ENCODE measurements at regions not wholly inside any gene's neighbourhood (a gene's known extent, or its start where the extent isn't known, plus 50 kb on each side); places are given as distances from the start of the nearest gene placed in this dataset.

DNA sequence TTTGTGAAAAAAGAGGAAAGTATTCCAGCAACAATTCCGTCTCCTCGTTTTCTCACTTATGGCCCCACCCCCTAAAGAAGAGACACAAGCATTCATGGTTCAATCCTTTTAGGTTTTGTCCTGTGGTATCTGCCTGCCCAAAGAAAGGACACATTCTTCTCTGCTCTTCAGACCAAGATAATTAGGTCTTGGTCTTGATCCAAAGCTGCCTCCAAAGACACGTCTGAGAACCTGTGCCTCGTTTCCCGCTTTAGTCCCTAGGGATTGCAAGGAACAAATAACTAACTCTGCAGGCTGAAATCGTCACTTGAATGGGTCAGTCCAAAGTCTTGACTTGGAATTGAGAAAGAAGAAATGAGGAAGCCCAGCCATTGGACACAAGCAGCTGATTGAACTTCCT lies 202.7 kb upstream of the FAR2 start:
- Histone ChIP-seq H3K27me3 (ENCODE audit: insufficient read depth, poor library complexity, severe bottlenecking) (no peaks in the 10 kb centered on the region), H3K4me1 (ENCODE audit: insufficient read depth, poor library complexity, severe bottlenecking) (peaks cover 6% of the 10 kb centered on the region), H3K36me3 (ENCODE audit: low read depth) (no peaks in the 10 kb centered on the region), H3K27ac (ENCODE audit: poor library complexity, severe bottlenecking) (no peak overlapping the region), H3K9me3 (ENCODE audit: severe bottlenecking) (no peaks in the 10 kb centered on the region), H3K4me3 (ENCODE audit: severe bottlenecking) (no peak overlapping the region)
- ATAC-seq (ENCODE audit: low read depth) (no peak), DNase-seq (ENCODE audit: low spot score) (no peak)
- TF ChIP-seq CTCF (IDR thresholded peaks at IDR 0.05; ENCODE audit: poor library complexity, severe bottlenecking), result no peak

- no peak overlapping the region for H3K4me3 ChIP-seq (ENCODE audit: severe bottlenecking)
- ATAC-seq (ENCODE audit: low read depth) (no peak), DNase-seq (ENCODE audit: low spot score) (no peak)
- no peaks in the 10 kb centered on the region for H3K27me3 ChIP-seq (ENCODE audit: insufficient read depth, poor library complexity, severe bottlenecking)
- no peaks in the 10 kb centered on the region for H3K36me3 ChIP-seq (ENCODE audit: low read depth)
- no peaks in the 10 kb centered on the region for H3K4me1 ChIP-seq (ENCODE audit: insufficient read depth, poor library complexity, severe bottlenecking)
- H3K27ac ChIP-seq (ENCODE audit: poor library complexity, severe bottlenecking), result no peak overlapping the region
- no peak for TF ChIP-seq CTCF (IDR thresholded peaks at IDR 0.05; ENCODE audit: poor library complexity, severe bottlenecking)
- H3K9me3 ChIP-seq (ENCODE audit: severe bottlenecking), result no peaks in the 10 kb centered on the region
Measured at GRCh38 chr12:28948685-28949084, 200.4 kb upstream of the FAR2 start.

- Histone ChIP-seq H3K9me3 (ENCODE audit: severe bottlenecking) (no peaks in the 10 kb centered on the region), H3K27ac (ENCODE audit: poor library complexity, severe bottlenecking) (no peak overlapping the region), H3K4me3 (ENCODE audit: severe bottlenecking) (no peak overlapping the region), H3K27me3 (ENCODE audit: insufficient read depth, poor library complexity, severe bottlenecking) (no peaks in the 10 kb centered on the region), H3K4me1 (ENCODE audit: insufficient read depth, poor library complexity, severe bottlenecking) (no peaks in the 10 kb centered on the region), H3K36me3 (ENCODE audit: low read depth) (no peaks in the 10 kb centered on the region)
- DNase-seq (ENCODE audit: low spot score) (no peak), ATAC-seq (ENCODE audit: low read depth) (no peak)
- TF ChIP-seq CTCF (IDR thresholded peaks at IDR 0.05; ENCODE audit: poor library complexity, severe bottlenecking), result no peak
Measured at GRCh38 chr12:28949184-28949583, 199.9 kb upstream of the FAR2 start.

DNA sequence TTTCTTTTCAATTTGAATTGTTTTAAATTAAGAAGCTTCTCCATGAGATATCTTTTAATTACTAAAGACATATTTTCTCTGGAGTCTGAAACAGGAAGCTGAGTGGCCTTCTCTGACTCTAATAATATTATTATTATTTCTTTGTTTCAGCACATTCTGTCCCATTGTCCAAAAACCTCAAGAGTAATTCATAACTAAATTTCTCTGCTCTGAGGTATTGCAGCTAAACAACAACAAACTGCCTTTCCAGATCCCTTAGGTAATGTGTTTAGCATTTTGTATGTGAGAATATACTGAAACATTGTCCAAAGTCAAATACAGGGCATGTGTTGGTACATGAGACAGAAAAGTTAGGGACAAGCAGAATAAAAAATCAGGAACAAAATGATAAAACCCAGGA lies 199.0 kb upstream of the FAR2 start:
- no peaks in the 10 kb centered on the region for H3K36me3 ChIP-seq (ENCODE audit: low read depth)
- no peaks in the 10 kb centered on the region for H3K9me3 ChIP-seq (ENCODE audit: severe bottlenecking)
- no peak for TF ChIP-seq CTCF (IDR thresholded peaks at IDR 0.05; ENCODE audit: poor library complexity, severe bottlenecking)
- DNase-seq (ENCODE audit: low spot score) (no peak), ATAC-seq (ENCODE audit: low read depth) (no peak)
- no peaks in the 10 kb centered on the region for H3K4me1 ChIP-seq (ENCODE audit: insufficient read depth, poor library complexity, severe bottlenecking)
- H3K4me3 ChIP-seq (ENCODE audit: severe bottlenecking), result no peak overlapping the region
- no peaks in the 10 kb centered on the region for H3K27me3 ChIP-seq (ENCODE audit: insufficient read depth, poor library complexity, severe bottlenecking)
- H3K27ac ChIP-seq (ENCODE audit: poor library complexity, severe bottlenecking), result no peak overlapping the region

GRCh38 chr12:28951935-28952334 lies 197.1 kb upstream of the FAR2 start:
- Histone ChIP-seq H3K4me3 (ENCODE audit: severe bottlenecking) (no peak overlapping the region), H3K27me3 (ENCODE audit: insufficient read depth, poor library complexity, severe bottlenecking) (no peaks in the 10 kb centered on the region), H3K9me3 (ENCODE audit: severe bottlenecking) (no peaks in the 10 kb centered on the region), H3K36me3 (ENCODE audit: low read depth) (no peaks in the 10 kb centered on the region), H3K27ac (ENCODE audit: poor library complexity, severe bottlenecking) (no peak overlapping the region), H3K4me1 (ENCODE audit: insufficient read depth, poor library complexity, severe bottlenecking) (no peaks in the 10 kb centered on the region)
- DNase-seq (ENCODE audit: low spot score), result no peak
- no peak for ATAC-seq (ENCODE audit: low read depth)
- TF ChIP-seq CTCF (IDR thresholded peaks at IDR 0.05; ENCODE audit: poor library complexity, severe bottlenecking), result no peak
